Uterus (tissue), 2 donors: ENCODE measurements at regions not wholly inside any gene's neighbourhood (a gene's known extent, or its start where the extent isn't known, plus 50 kb on each side); places are given as distances from the start of the nearest gene placed in this dataset.

Experiments
- POLR2A ChIP-seq, 2 donors: fragments of 450-650 bp; IDR thresholded peaks; one replicate each; pipeline ENCODE4 v1.6.1; 2016; ENCODE audit warnings: antibody characterized with exemption in 2 of 2, mild to moderate bottlenecking in 1 of 2, moderate library complexity in 1 of 2
- TF ChIP-seq, protein P1 (sequence below), 4 experiments: fragments of 200-600 bp in 2 of 4; fragments of 450-650 bp in 2 of 4; sonication (generic) in 2 of 4; IDR thresholded peaks; one replicate each; pipeline ENCODE4 v1.5.1; 2016 to 2019; ENCODE audit warnings: antibody characterized with exemption in 4 of 4, mild to moderate bottlenecking in 2 of 4, moderate library complexity in 1 of 4

GRCh38 chr2:136297312-136297711 lies 179.4 kb upstream of the CXCR4 start:
- TF ChIP-seq, protein P1, sequence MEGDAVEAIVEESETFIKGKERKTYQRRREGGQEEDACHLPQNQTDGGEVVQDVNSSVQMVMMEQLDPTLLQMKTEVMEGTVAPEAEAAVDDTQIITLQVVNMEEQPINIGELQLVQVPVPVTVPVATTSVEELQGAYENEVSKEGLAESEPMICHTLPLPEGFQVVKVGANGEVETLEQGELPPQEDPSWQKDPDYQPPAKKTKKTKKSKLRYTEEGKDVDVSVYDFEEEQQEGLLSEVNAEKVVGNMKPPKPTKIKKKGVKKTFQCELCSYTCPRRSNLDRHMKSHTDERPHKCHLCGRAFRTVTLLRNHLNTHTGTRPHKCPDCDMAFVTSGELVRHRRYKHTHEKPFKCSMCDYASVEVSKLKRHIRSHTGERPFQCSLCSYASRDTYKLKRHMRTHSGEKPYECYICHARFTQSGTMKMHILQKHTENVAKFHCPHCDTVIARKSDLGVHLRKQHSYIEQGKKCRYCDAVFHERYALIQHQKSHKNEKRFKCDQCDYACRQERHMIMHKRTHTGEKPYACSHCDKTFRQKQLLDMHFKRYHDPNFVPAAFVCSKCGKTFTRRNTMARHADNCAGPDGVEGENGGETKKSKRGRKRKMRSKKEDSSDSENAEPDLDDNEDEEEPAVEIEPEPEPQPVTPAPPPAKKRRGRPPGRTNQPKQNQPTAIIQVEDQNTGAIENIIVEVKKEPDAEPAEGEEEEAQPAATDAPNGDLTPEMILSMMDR (IDR thresholded peaks at IDR 0.05) = no peak
- no peak for TF ChIP-seq POLR2A (IDR thresholded peaks at IDR 0.05)
